Karpas-422 (cell line): ENCODE measurements at regions not wholly inside any gene's neighbourhood (a gene's known extent, or its start where the extent isn't known, plus 50 kb on each side); places are given as distances from the start of the nearest gene placed in this dataset.

Experiments
- DNase-seq: peaks from one replicate; pipeline ENCODE4 v3.0.0-alpha.2; 2015
- H2AFZ ChIP-seq: fragments of 200-600 bp; sonication (generic); 2 replicates; pipeline ENCODE4 v1.6.1; 2014; ENCODE audit warnings: antibody characterized with exemption, low read length, mixed read lengths
- H3K27ac ChIP-seq: fragments of 200-600 bp; sonication (generic); 2 replicates; pipeline ENCODE4 v1.5.1; 2014; ENCODE audit warnings: mild to moderate bottlenecking, low read length, moderate library complexity
- H3K27me3 ChIP-seq: fragments of 200-600 bp; sonication (generic); 2 replicates; pipeline ENCODE4 v1.6.1; 2014; ENCODE audit warnings: low read length, mixed read lengths
- H3K36me3 ChIP-seq: fragments of 200-600 bp; sonication (generic); 2 replicates; pipeline ENCODE4 v1.6.1; 2014; ENCODE audit warnings: low read length, mixed read lengths; ENCODE audit not compliant: insufficient read depth
- H3K4me1 ChIP-seq: fragments of 200-600 bp; sonication (generic); 2 replicates; pipeline ENCODE4 v1.6.1; 2014; ENCODE audit warnings: mild to moderate bottlenecking, low read length, mixed read lengths
- H3K4me2 ChIP-seq: fragments of 200-600 bp; sonication (generic); 2 replicates; pipeline ENCODE4 v1.6.1; 2014; ENCODE audit warnings: low read length, low read depth, mild to moderate bottlenecking; ENCODE audit not compliant: poor library complexity, severe bottlenecking
- H3K4me3 ChIP-seq: fragments of 200-600 bp; sonication (generic); 2 replicates; pipeline ENCODE4 v1.5.1; 2014; ENCODE audit warnings: mild to moderate bottlenecking, antibody characterized with exemption, low read length, mixed read lengths
- H3K79me2 ChIP-seq: fragments of 200-600 bp; sonication (generic); 2 replicates; pipeline ENCODE4 v1.6.1; 2014; ENCODE audit warnings: mild to moderate bottlenecking, low read length, mixed read lengths
- H3K9ac ChIP-seq: fragments of 200-600 bp; sonication (generic); 2 replicates; pipeline ENCODE4 v1.6.0; 2014; ENCODE audit warnings: low read length
- H3K9me2 ChIP-seq: fragments of 200-600 bp; sonication (generic), shearing (Covaris generic); replicated peaks from 2 replicates; pipeline ENCODE4 v1.6.0; 2014; ENCODE audit warnings: mild to moderate bottlenecking, low read length, moderate library complexity; ENCODE audit not compliant: insufficient read depth
- H3K9me3 ChIP-seq: fragments of 300-700, 200-600 bp; sonication (generic); 2 replicates; pipeline ENCODE4 v1.6.1; 2014; ENCODE audit warnings: low read length, mixed read lengths
- H4K20me1 ChIP-seq: fragments of 200-600 bp; sonication (generic); 2 replicates; pipeline ENCODE4 v1.6.1; 2014; ENCODE audit warnings: mild to moderate bottlenecking, antibody characterized with exemption, low read length, low read depth; ENCODE audit not compliant: insufficient read depth

GRCh38 chr1:219681876-219682275 is 69.0 kb upstream of the ZC3H11B start:
- Histone ChIP-seq H3K9me2 (no peaks in the 10 kb centered on the region), H2AFZ (no peak overlapping the region), H3K79me2 (no peaks in the 10 kb centered on the region), H3K4me1 (no peaks in the 10 kb centered on the region), H3K4me2 (no peak overlapping the region), H3K27me3 (no peaks in the 10 kb centered on the region), H3K27ac (no peak overlapping the region), H3K9ac (no peak overlapping the region), H3K9me3 (no peaks in the 10 kb centered on the region), H4K20me1 (no peaks in the 10 kb centered on the region), H3K4me3 (no peak overlapping the region), H3K36me3 (no peaks in the 10 kb centered on the region)
- DNase-seq, result no peak

DNA sequence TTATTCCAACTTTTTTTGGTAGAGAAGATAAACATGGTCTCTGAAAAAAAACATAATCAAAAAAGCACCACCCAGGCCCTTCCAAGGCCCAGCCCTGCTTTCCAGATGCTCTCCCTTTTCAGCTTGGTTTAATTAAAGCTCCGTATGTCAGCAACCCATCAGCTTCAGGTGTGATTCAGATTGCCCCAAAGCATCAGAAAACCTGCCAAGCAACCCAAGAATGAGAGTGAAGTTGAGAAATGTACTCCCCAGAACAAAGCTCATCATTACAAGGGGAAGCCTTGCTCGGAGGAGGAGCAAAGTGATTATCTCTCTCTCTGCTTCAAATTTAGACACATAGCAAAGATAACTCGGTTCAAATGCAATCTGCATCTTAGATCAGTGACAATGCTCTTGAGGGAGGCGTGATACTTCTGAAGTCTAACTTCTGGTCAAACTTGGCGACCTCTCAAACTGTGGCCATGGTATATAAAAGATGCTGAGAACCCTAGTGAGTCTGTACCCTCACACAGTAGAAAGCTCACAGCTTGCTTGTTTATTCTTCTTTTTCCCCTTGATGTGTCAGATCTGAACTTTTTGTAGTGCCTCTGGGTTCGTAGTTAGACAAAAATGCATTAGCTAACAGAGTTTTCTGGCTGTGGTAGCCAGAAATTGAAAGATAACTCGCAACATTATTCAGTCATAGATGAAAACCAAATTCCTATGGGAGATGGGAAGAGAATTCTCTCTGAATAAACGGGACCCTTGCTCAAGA is 63.3 kb upstream of the ZC3H11B start:
- Histone ChIP-seq H4K20me1 (no peaks in the 10 kb centered on the region), H3K27ac (no peak overlapping the region), H3K27me3 (0 out of 2 replicates have a peak, but pooled peaks cover 3% of the 10 kb centered on the region)

GRCh38 chr1:219670426-219671149 is 57.7 kb upstream of the ZC3H11B start:
- H3K4me3 ChIP-seq, result no peak overlapping the region
- no peak for DNase-seq
- no peaks in the 10 kb centered on the region for H3K9me3 ChIP-seq
- no peak overlapping the region for H3K4me2 ChIP-seq
- H3K27me3 ChIP-seq, result no peaks in the 10 kb centered on the region
- H3K4me1 ChIP-seq, result no peaks in the 10 kb centered on the region
- H3K36me3 ChIP-seq, result no peaks in the 10 kb centered on the region
- no peak overlapping the region for H2AFZ ChIP-seq
- no peaks in the 10 kb centered on the region for H3K79me2 ChIP-seq
- no peaks in the 10 kb centered on the region for H3K9me2 ChIP-seq
- no peak overlapping the region for H3K27ac ChIP-seq
- no peaks in the 10 kb centered on the region for H4K20me1 ChIP-seq
- no peak overlapping the region for H3K9ac ChIP-seq

More for the DNA sequence above, 63.3 kb upstream of the ZC3H11B start:
- no peaks in the 10 kb centered on the region for H3K79me2 ChIP-seq
- H3K4me2 ChIP-seq, result no peak overlapping the region
- no peaks in the 10 kb centered on the region for H3K9me3 ChIP-seq
- H3K9me2 ChIP-seq, result no peaks in the 10 kb centered on the region
- DNase-seq, result no peak
- H3K9ac ChIP-seq, result no peak overlapping the region
- H3K36me3 ChIP-seq, result no peaks in the 10 kb centered on the region
- no peak overlapping the region for H2AFZ ChIP-seq
- H3K4me3 ChIP-seq, result no peak overlapping the region
- H3K4me1 ChIP-seq, result no peaks in the 10 kb centered on the region

- H3K9ac ChIP-seq, result no peak overlapping the region
- no peak overlapping the region for H3K27ac ChIP-seq
- H3K4me3 ChIP-seq, result no peak overlapping the region
- DNase-seq, result no peak
- H3K36me3 ChIP-seq, result no peaks in the 10 kb centered on the region
- H3K79me2 ChIP-seq, result no peaks in the 10 kb centered on the region
- no peak overlapping the region for H3K4me2 ChIP-seq
- no peak overlapping the region for H2AFZ ChIP-seq
- H3K9me3 ChIP-seq, result no peaks in the 10 kb centered on the region
- no peaks in the 10 kb centered on the region for H3K4me1 ChIP-seq
- H3K9me2 ChIP-seq, result no peaks in the 10 kb centered on the region
- no peaks in the 10 kb centered on the region for H4K20me1 ChIP-seq
- no peaks in the 10 kb centered on the region for H3K27me3 ChIP-seq
Observed at GRCh38 chr1:219669556-219669955, 56.7 kb upstream of the ZC3H11B start.

DNA sequence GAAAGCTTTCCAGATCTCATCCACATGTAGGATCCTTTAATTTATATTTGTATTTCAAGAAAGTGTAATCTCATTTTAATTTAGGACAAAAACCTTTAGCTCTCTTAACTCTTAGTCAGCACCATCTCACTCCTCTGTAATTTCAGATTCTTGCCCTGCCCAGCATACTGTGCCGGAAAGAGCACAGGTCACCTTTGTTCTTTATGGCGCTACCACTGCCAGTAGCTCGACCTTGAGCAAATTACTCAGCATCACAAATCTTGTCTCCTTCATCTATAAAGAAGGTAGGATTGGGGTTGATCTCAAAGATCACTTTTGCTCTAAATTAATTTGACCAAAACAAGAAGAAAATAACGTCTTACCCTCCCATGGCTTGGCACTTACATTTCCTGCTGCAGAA is 56.1 kb upstream of the ZC3H11B start:
- Histone ChIP-seq H3K9me3 (no peaks in the 10 kb centered on the region), H3K36me3 (no peaks in the 10 kb centered on the region), H3K79me2 (no peaks in the 10 kb centered on the region), H3K4me2 (no peak overlapping the region), H4K20me1 (no peaks in the 10 kb centered on the region), H3K27ac (no peak overlapping the region), H3K9me2 (no peaks in the 10 kb centered on the region), H3K9ac (no peak overlapping the region), H2AFZ (no peak overlapping the region), H3K4me3 (no peak overlapping the region), H3K4me1 (no peaks in the 10 kb centered on the region), H3K27me3 (no peaks in the 10 kb centered on the region)
- no peak for DNase-seq

DNA sequence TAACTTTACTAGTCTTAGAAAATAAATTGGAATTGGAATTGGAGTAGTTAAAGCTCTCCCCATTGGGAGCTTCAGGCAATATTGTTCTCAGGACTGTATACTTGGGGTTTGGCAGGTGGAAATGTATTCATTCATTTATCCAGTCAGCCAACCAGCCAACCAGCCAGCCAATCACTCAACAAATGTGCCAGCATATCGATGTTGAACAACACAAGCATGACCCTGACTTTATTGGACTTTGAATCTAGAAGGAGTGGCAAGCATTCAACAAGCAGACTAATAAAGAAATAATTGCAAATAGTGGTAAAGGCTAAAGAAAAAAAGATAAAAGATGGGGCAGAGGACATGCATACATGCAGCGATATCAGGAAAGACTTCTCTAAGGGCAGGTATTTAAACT is 55.5 kb upstream of the ZC3H11B start:
- no peaks in the 10 kb centered on the region for H3K27me3 ChIP-seq
- no peaks in the 10 kb centered on the region for H3K4me1 ChIP-seq
- H3K27ac ChIP-seq, result no peak overlapping the region
- H3K4me2 ChIP-seq, result no peak overlapping the region
- DNase-seq, result no peak
- no peaks in the 10 kb centered on the region for H3K79me2 ChIP-seq
- no peak overlapping the region for H3K9ac ChIP-seq
- no peaks in the 10 kb centered on the region for H3K9me2 ChIP-seq
- no peaks in the 10 kb centered on the region for H3K9me3 ChIP-seq
- H2AFZ ChIP-seq, result no peak overlapping the region
- H3K36me3 ChIP-seq, result no peaks in the 10 kb centered on the region
- no peak overlapping the region for H3K4me3 ChIP-seq
- no peaks in the 10 kb centered on the region for H4K20me1 ChIP-seq

DNA sequence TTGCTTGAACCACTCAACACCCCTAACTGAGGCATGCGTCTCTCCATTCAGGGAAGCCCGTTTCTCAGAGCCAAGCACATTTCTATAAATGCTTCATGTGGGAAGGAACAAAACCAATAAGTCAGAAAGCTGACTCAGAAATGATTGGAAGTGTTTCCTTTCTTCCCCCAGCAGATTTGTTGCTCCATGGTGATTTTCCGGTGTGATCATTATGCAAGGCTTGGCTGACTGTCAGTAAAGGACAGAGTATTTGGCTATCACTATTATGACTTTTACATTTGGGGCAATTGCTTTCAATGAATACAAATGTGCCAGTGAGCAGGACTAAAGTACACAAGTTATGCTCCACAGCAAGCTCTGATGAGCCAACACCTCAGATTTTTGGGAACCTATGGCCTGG is 53.3 kb upstream of the ZC3H11B start:
- Histone ChIP-seq H3K9me2 (no peaks in the 10 kb centered on the region), H2AFZ (no peak overlapping the region), H3K9ac (no peak overlapping the region), H3K9me3 (no peaks in the 10 kb centered on the region), H3K27me3 (no peaks in the 10 kb centered on the region), H3K4me1 (no peaks in the 10 kb centered on the region), H3K36me3 (no peaks in the 10 kb centered on the region), H3K79me2 (no peaks in the 10 kb centered on the region), H3K4me3 (no peak overlapping the region), H4K20me1 (no peaks in the 10 kb centered on the region), H3K4me2 (no peak overlapping the region), H3K27ac (no peak overlapping the region)
- DNase-seq, result no peak

GRCh38 chr1:219665089-219665488 is 52.2 kb upstream of the ZC3H11B start:
- H3K27ac ChIP-seq, result no peak overlapping the region
- no peak overlapping the region for H2AFZ ChIP-seq
- H3K9me3 ChIP-seq, result no peaks in the 10 kb centered on the region
- no peak overlapping the region for H3K9ac ChIP-seq
- H3K9me2 ChIP-seq, result no peaks in the 10 kb centered on the region
- no peaks in the 10 kb centered on the region for H4K20me1 ChIP-seq
- peaks cover 3% of the 10 kb centered on the region; the same call in 1 of the 2 replicates for H3K4me1 ChIP-seq
- no peak overlapping the region for H3K4me2 ChIP-seq
- H3K27me3 ChIP-seq, result no peaks in the 10 kb centered on the region
- no peaks in the 10 kb centered on the region for H3K79me2 ChIP-seq
- H3K36me3 ChIP-seq, result no peaks in the 10 kb centered on the region
- DNase-seq, result no peak
- H3K4me3 ChIP-seq, result no peak overlapping the region
